Natural killer cell (primary cell): ENCODE measurements at regions not wholly inside any gene's neighbourhood (a gene's known extent, or its start where the extent isn't known, plus 50 kb on each side); places are given as distances from the start of the nearest gene placed in this dataset.
"Not testable (repeated sequence)": the region's sequence is repeated elsewhere in the genome, so short reads cannot be mapped to it uniquely, and the experiment has no call there.

Experiments used
- ATAC-seq, 3 donors: fragments of 150-1000 bp in 2 of 3; fragments of 200-7000 bp in 1 of 3; cut with Tn5 transposase; 1 replicate in 1 of 3; 2 replicates in 2 of 3; pipeline ENCODE4 v1.10.0; 2021; ENCODE audit warnings: mild to moderate bottlenecking in 2 of 3, moderate library complexity in 2 of 3
- DNase-seq, 2 donors: peaks; one replicate each; pipeline versions ENCODE4 v3.0.0 to v3.0.0-alpha.2; 2013 to 2021; ENCODE audit warnings: mixed read lengths in 1 of 2
- H3K27ac ChIP-seq: one replicate; pipeline ENCODE4 v1.5.1; 2013; ENCODE audit warnings: mild to moderate bottlenecking, low read length
- H3K27me3 ChIP-seq: one replicate; pipeline ENCODE4 v1.6.1; 2013; ENCODE audit warnings: low read length; ENCODE audit not compliant: control insufficient read depth, insufficient read depth
- H3K36me3 ChIP-seq: one replicate; pipeline ENCODE4 v1.6.1; 2013; ENCODE audit warnings: low read length; ENCODE audit not compliant: control insufficient read depth, insufficient read depth
- H3K4me1 ChIP-seq: one replicate; pipeline ENCODE4 v1.6.1; 2013; ENCODE audit warnings: low read length; ENCODE audit not compliant: control insufficient read depth, insufficient read depth
- H3K4me3 ChIP-seq: one replicate; pipeline ENCODE4 v1.5.1; 2013; ENCODE audit warnings: low read length
- H3K9me3 ChIP-seq: one replicate; pipeline ENCODE4 v1.6.1; 2013; ENCODE audit warnings: low read length; ENCODE audit not compliant: control insufficient read depth, insufficient read depth
- H3K27ac Mint-ChIP-seq, 2 donors: one replicate each; pipeline ENCODE4 v1.8.0; 2022; ENCODE audit warnings: mild to moderate bottlenecking in 2 of 2, mixed read lengths in 2 of 2, moderate library complexity in 1 of 2
- H3K27me3 Mint-ChIP-seq, 2 donors: one replicate each; pipeline ENCODE4 v1.8.0; 2022; ENCODE audit warnings: low read depth in 2 of 2, mixed read lengths in 2 of 2
- H3K36me3 Mint-ChIP-seq: one replicate; pipeline ENCODE4 v1.8.0; 2022; ENCODE audit warnings: mixed read lengths
- H3K4me1 Mint-ChIP-seq, 2 donors: one replicate each; pipeline ENCODE4 v1.8.0; 2022; ENCODE audit warnings: mixed read lengths in 2 of 2
- H3K4me3 Mint-ChIP-seq: one replicate; pipeline ENCODE4 v1.8.0; 2022; ENCODE audit warnings: mild to moderate bottlenecking, moderate library complexity, mixed read lengths
- H3K9me3 Mint-ChIP-seq, 2 donors: one replicate each; pipeline ENCODE4 v1.8.0; 2022; ENCODE audit warnings: mixed read lengths in 2 of 2
- WGBS: methylation state at CpG from one replicate; pipeline ENCODE4 v1.1.7; 2013; ENCODE audit warnings: missing lambda C conversion rate; ENCODE audit not compliant: insufficient coverage; 5-methylcytosine and 5-hydroxymethylcytosine counted together
- intact Hi-C: fragments of 100-400 bp; cut with micrococcal nuclease; formaldehyde crosslinking; loops from one replicate; pipeline ENCODE4 v1.14.2; 2022
- TF ChIP-seq, protein P1 (sequence below): fragments of 200-600 bp; IDR thresholded peaks from one replicate; pipeline ENCODE4 v1.8.0; 2022; ENCODE audit warnings: antibody characterized with exemption

GRCh38 chr3:162702768-162703385 lies 1206.3 kb downstream of the OTOL1 start:
- H3K9me3 ChIP-seq, result no peaks in the 10 kb centered on the region
- H3K27ac ChIP-seq, result no peak overlapping the region
- Mint-ChIP-seq H3K36me3 (no peaks in the 10 kb centered on the region), H3K4me3 (no peak overlapping the region), H3K27ac (no peak overlapping the region), H3K4me1 (no peaks in the 10 kb centered on the region), H3K27me3 (no peaks in the 10 kb centered on the region), H3K9me3 (peaks cover 2 to 8% of the 10 kb centered on the region in 2 donors)
- H3K4me3 ChIP-seq, result no peak overlapping the region
- ATAC-seq (no peak), DNase-seq (no peak)
- no peaks in the 10 kb centered on the region for H3K4me1 ChIP-seq
- no peaks in the 10 kb centered on the region for H3K36me3 ChIP-seq
- intact Hi-C loops, result no loop called here
- TF ChIP-seq, protein P1, sequence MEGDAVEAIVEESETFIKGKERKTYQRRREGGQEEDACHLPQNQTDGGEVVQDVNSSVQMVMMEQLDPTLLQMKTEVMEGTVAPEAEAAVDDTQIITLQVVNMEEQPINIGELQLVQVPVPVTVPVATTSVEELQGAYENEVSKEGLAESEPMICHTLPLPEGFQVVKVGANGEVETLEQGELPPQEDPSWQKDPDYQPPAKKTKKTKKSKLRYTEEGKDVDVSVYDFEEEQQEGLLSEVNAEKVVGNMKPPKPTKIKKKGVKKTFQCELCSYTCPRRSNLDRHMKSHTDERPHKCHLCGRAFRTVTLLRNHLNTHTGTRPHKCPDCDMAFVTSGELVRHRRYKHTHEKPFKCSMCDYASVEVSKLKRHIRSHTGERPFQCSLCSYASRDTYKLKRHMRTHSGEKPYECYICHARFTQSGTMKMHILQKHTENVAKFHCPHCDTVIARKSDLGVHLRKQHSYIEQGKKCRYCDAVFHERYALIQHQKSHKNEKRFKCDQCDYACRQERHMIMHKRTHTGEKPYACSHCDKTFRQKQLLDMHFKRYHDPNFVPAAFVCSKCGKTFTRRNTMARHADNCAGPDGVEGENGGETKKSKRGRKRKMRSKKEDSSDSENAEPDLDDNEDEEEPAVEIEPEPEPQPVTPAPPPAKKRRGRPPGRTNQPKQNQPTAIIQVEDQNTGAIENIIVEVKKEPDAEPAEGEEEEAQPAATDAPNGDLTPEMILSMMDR, result no peak
- 93% methylated on average over 31 of the region's 31 CpGs for WGBS
- H3K27me3 ChIP-seq, result no peaks in the 10 kb centered on the region

DNA sequence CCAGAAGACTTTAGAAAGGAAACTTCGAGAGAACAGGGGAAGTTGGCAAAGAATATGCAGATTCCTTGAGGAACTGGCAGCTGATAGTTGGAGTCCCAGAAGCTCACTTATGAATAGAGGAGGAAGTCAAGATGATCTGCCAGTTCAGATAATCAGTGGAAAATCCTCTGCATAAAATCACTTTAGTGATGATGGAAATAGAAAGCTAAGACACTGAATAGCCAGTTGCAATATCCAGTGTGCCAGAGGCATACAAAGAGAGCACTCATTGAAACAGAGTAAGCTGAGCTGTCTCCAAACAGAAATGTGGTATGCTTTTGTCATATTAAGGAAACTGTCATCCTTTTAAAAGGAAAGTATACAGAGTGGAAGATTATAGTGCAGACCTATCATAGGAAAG lies 1207.6 kb downstream of the OTOL1 start:
- Mint-ChIP-seq H3K27me3 (no peaks in the 10 kb centered on the region), H3K4me3 (no peak overlapping the region), H3K27ac (no peak overlapping the region), H3K9me3 (peaks cover 2 to 8% of the 10 kb centered on the region in 2 donors), H3K36me3 (no peaks in the 10 kb centered on the region), H3K4me1 (no peaks in the 10 kb centered on the region)
- ATAC-seq (no peak), DNase-seq (no peak)
- no peak overlapping the region for H3K4me3 ChIP-seq
- TF ChIP-seq, protein P1, result no peak
- no peaks in the 10 kb centered on the region for H3K27me3 ChIP-seq
- intact Hi-C loops, result no loop called here
- WGBS, result 14% methylated on average over 1 of the region's 1 CpG
- H3K4me1 ChIP-seq, result no peaks in the 10 kb centered on the region
- H3K27ac ChIP-seq, result no peak overlapping the region
- H3K36me3 ChIP-seq, result no peaks in the 10 kb centered on the region
- H3K9me3 ChIP-seq, result peaks cover 4% of the 10 kb centered on the region

DNA sequence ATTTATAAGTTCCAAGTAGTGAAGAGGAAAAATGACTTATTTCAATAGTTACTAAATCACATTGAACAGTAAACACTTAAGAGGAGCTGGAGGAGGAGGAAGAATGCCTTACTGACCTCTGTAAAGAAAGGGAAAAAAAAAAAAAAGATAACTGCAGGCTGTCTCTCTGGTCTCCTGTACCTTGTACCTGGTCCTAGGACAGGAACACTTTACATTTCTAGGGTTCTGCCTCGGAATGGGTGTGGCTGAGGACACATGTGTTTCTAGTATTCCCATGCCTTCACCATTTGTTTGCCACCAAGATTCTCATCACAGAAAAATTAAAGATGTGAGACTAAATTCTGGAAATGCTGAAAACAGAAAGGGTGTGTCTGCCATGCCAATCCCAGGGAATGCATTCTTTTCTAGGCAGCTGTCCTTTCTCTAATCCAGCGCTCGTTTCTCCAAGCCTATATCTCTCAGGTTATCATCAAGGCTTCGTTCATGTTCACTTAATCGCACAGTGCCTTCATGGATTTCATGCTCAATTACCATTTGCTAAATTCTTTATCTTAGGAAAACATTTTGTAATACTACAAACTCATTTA lies 1208.3 kb downstream of the OTOL1 start:
- Histone ChIP-seq H3K27me3 (no peaks in the 10 kb centered on the region), H3K9me3 (peaks cover 4% of the 10 kb centered on the region), H3K36me3 (no peaks in the 10 kb centered on the region), H3K27ac (no peak overlapping the region), H3K4me1 (no peaks in the 10 kb centered on the region), H3K4me3 (no peak overlapping the region)
- ATAC-seq, result no peak
- no peak overlapping the region for H3K4me3 Mint-ChIP-seq
- TF ChIP-seq, protein P1, result no peak
- H3K27ac Mint-ChIP-seq, result no peak overlapping the region
- 85% methylated on average over 5 of the region's 5 CpGs for WGBS
- DNase-seq, result no peak
- no peaks in the 10 kb centered on the region for H3K27me3 Mint-ChIP-seq
- H3K9me3 Mint-ChIP-seq, result peaks cover 2 to 8% of the 10 kb centered on the region in 2 donors
- no peaks in the 10 kb centered on the region for H3K4me1 Mint-ChIP-seq
- H3K36me3 Mint-ChIP-seq, result no peaks in the 10 kb centered on the region
- intact Hi-C loops, result no loop called here

- H3K27me3 Mint-ChIP-seq, H3K27ac ChIP-seq, DNase-seq, ATAC-seq, H3K4me3 Mint-ChIP-seq, H3K4me1 Mint-ChIP-seq, H3K4me1 ChIP-seq, H3K27ac Mint-ChIP-seq, intact Hi-C loops, H3K27me3 ChIP-seq, H3K4me3 ChIP-seq, H3K9me3 ChIP-seq, H3K36me3 Mint-ChIP-seq, H3K36me3 ChIP-seq: not testable (repeated sequence)
- no CpG with 5 or more reads among the region's 2 CpGs for WGBS
- peaks cover 6 to 11% of the 10 kb centered on the region in 2 donors for H3K9me3 Mint-ChIP-seq
These were observed 1211.8 kb downstream of the OTOL1 start for GRCh38 chr3:162708394-162708793.

DNA sequence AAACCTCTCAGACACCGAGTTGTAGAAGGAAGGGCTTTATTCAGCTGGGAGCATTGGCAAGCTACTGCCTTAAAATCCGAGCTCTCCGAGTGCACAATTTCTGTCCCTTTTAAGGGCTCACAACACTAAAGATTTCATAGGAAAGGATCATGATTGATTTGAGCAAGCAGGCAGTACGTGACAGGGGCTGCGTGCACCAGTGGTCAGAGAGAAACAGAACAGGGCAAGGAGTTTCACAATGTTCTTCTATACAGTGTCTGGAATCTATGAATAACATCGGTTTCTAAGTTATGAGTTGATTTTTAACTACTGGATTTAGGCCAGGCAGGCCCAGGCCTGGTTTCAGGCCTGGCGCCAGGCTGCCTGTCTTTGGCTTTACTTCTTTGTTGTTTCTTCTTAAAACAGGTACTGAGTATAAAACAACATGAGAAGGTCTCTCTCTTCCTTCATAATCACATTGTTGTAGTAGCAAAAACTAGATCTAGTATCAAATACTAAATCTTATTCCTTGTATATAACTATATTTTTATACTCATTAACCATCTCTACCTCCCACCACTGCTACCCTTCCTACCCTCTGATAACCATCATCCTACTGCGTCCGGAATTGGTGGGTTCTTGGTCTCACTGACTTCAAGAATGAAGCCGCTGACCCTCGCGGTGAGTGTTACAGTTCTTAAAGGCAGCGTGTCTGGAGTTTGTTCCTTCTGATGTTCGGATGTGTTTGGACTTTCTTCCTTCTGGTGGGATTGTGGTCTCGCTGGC lies 1212.5 kb downstream of the OTOL1 start:
- H3K4me3 Mint-ChIP-seq, ATAC-seq, H3K36me3 ChIP-seq, DNase-seq, H3K4me1 ChIP-seq, H3K36me3 Mint-ChIP-seq, H3K27me3 Mint-ChIP-seq, intact Hi-C loops, H3K4me3 ChIP-seq, H3K9me3 ChIP-seq, H3K4me1 Mint-ChIP-seq, H3K27ac ChIP-seq, H3K27me3 ChIP-seq, H3K27ac Mint-ChIP-seq: not testable (repeated sequence)
- H3K9me3 Mint-ChIP-seq, result peaks cover 9 to 11% of the 10 kb centered on the region in 2 donors
- 91% methylated on average over 13 of the region's 15 CpGs for WGBS
